GM21786 (cell line): ENCODE measurements at regions not wholly inside any gene's neighbourhood (a gene's known extent, or its start where the extent isn't known, plus 50 kb on each side); places are given as distances from the start of the nearest gene placed in this dataset.

Experiments
- ATAC-seq: cut with Tn5 transposase; IDR thresholded peaks from one replicate; pipeline ENCODE4 v1.9.1; 2021; ENCODE audit not compliant: unreplicated experiment

DNA sequence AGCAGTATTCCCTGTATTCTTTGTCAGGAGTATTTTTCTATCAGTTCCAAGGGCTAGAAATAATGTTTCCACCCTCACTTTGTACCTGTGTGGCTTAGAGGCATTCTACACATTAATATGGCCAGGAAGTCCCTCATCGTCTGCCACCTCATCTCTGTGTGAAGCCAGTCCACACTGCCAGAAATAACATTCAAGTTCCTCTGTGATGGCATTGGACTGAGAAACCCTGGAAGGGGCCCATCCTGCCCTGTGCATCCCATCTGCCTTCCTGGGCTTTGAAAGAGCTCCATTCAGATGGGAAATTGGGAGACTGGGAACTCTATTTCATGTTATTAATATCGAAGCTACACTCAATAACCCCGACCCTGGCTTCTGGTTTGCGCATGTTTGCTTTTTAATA, 497.2 kb upstream of the CDH5 start:
- ATAC-seq, result no peak

DNA sequence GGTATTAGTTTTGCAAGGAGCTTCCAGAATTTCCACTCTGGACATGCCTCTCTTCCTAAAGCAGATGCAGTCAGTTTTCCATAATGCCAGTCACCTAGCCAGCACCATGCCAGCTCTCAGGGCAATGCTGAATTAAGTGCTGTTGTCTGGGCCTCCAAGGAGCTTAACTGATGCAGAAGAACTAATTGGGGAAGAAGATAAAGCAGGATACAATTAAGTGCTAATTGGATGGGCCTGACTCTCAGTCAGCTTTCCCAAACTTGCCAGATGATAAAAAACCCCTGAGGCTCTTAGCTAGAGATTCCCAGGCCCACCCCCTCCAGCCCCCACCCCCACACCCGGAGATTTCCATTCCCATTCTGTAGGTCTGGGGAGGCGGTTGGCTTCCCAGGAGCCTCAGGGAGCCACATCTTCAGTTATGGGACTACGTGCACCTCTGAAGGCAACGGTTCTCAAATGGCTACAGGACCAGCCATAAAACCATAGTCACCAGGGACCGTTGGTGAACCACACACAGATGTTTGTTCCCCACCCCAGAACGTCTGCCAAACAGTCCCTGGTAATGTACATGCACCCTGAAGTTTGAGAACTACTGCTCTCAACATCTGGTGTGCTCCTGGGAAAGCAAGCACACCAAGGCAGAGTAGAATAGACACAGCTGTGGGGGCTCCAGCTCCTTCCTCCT, 499.1 kb upstream of the CDH5 start:
- no peak for ATAC-seq

DNA sequence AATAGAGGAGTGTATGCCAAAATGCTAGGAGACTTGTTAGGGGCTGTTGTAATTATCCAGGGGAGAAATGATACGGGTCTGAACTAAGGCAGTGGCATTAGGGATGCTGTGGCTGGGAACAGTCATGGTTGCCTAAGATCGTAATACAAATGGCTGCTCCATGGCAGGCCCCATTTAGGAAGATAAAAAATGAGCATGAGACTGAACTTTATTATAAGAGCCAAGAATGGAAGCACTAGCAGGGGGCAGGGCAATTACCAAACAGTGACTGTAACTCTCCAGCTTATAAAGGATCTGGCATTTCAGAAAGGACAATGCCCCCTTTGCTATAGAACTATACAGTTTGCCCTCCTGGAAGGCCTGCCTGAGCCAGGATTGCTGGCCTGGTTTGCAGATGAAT, 503.3 kb upstream of the CDH5 start:
- no peak for ATAC-seq

- ATAC-seq, result no peak
Measured at GRCh38 chr16:65861131-65861731, 505.3 kb upstream of the CDH5 start.

- no peak for ATAC-seq
Measured at GRCh38 chr16:65855171-65856145, 511.0 kb upstream of the CDH5 start.

DNA sequence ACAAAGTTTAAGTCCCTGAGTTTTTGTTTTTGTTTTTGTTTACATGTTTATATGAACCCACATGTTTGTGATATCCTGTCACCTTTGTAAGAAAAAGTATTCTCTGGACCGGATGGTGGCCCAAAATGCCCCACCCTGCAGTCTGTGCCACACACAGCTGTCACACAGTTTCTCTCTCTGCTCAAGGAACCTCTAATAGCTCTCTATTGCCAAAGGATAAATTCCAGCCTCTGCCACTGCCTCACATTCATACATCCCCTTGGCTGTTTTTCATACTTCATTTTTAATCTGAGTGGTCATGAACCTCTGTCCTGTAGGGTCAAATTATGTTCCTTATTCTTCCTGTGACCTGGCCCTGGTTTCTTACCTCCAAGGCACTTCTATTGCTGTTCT, 520.3 kb upstream of the CDH5 start:
- ATAC-seq, result no peak

DNA sequence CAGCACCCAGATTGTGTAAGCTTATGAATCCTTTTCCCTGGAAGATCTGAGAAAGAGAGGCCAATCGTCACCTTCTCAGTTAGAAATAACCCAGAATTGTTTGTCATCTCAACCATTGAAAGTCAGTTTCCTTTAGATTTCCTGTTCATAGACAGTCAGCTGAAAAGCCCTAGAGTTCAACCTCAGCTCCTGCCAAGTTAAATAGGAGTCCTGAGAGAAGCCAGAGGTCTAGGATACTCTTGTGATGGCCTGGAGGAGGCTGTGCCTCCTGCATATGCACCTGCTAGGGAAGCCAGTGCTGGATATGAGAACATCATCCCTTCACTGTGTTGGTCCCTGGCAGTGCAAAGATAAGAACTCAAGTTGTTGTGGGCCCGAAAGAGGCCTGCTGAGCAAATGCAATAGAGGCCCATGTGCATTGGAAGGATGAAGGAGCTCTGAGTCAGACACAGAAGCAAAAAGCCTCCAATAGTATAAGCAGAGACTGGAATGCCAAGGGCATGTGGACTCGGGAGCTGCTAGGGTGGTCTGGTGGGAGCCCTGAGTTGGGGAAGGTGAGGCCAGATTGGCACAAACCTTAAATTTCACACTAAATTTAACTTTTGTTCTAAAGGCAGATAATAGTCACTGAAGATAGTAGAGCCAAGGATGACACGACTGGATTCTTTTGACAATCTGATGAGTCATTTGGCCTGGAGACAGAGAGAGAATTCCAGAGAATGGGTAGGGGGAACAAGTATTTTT, 520.9 kb upstream of the CDH5 start:
- ATAC-seq, result no peak

- no peak for ATAC-seq
Measured at GRCh38 chr16:65843941-65844340, 522.5 kb upstream of the CDH5 start.

DNA sequence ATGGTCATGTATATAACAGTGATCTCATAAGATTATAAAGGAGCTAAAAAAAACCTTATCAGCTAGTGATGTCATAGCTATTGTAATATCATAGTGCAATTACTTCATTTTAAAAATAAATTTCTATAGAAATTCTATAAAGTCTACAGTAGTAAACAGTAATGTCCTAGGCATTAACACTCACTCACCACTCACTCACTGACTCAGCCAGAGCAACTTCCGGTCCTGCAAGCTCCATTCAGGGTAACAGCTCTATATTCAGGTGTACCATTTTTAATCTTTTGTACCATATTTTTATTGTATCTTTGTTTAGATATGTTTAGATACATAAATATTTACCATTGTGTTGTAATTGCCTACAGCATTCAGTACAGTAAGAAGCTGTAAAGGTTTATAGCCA, 524.4 kb upstream of the CDH5 start:
- ATAC-seq, result no peak

DNA sequence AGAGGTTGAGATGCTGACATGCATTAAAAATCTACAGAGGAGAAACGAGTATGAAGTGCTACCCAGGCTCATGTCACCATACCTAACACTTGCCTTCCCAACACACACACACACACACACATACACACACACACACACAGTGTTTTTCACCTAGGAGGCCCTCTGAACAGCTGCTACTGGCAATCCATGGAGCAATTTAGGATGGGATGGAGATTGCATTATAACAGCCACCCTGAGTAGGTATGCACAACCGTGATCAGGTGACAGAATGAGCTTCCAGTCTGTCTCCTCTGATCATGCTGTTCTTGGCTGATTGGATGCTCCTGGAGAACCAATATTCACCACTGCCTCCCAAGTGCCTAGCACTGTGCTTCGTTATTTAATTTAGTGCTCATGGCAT, 528.5 kb upstream of the CDH5 start:
- ATAC-seq, result no peak

GRCh38 chr16:65837464-65837863, 529.0 kb upstream of the CDH5 start:
- ATAC-seq, result no peak

GRCh38 chr16:65834688-65835087, 531.8 kb upstream of the CDH5 start:
- ATAC-seq, result no peak

DNA sequence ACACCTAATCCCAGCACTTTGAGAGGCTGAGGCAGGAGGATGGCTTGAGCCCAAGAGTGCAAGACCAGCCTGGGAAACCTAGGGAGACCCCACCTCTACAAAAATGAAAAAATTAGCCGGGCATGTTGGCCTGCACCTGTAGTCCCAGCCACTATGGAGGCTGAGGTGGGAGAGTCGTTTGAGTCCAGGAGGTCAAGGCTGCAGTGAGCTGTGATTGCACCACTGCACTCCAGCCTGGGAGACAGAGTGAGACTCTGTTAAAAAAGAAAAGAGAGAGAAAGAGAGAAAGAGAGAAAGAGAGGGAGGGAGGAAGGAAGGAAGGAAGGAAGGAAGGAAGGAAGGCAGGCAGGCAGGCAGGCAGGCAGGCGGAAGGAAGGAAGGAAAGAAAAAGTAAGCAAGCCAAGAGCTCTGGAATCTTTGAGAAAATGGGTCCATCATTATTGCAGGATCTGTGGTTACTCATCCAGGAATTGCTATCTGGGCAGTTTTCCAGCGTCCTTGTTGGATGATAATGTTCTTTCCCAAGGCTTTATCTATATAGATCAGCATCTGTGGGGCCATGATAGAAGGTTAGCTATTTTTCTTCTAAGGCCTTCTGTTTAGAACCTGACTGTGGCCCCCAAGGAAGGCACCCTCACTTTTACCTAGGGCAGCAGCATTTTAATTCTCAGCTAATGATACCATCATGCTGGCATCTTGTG, 533.2 kb upstream of the CDH5 start:
- ATAC-seq, result no peak

DNA sequence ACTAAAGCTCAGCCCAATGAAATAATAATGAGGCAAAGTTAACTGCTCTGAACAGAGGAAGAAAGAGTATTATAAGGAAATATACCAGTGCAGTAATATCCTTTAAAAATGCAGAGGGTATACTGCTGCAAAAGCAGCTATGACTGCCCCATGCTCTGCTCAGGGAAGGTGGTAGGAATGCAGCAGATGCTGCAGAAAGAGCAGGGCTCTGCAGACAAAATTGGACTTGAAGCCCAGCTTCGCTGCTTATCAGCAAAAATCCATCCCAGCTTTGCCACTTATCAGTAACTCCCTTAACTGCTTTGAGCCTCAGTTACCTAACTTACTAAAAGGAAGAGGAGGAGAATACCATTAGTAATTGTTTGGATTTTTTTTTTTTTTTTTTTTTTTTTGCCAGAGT, 533.8 kb upstream of the CDH5 start:
- ATAC-seq, result no peak

GRCh38 chr16:65831903-65832666, 534.4 kb upstream of the CDH5 start:
- no peak for ATAC-seq

DNA sequence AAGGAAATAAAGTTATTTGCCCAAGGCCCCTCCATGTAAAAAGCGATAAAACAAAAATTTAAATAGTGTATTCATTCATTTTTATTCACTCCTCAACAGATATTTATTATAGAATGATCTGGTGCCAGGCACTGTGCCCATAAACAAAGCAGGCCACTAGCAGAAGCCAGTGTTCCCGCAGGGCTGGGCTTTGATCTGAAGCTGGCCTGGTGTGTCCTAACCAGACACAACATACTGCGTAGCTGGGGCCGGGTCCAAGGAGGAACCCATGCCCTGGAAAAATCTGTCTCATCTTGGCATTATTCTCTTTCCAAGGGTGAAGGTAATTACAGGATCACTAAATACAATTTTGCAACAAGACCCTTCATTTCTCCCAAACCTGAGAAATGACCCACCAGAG, 537.4 kb upstream of the CDH5 start:
- ATAC-seq, result no peak

DNA sequence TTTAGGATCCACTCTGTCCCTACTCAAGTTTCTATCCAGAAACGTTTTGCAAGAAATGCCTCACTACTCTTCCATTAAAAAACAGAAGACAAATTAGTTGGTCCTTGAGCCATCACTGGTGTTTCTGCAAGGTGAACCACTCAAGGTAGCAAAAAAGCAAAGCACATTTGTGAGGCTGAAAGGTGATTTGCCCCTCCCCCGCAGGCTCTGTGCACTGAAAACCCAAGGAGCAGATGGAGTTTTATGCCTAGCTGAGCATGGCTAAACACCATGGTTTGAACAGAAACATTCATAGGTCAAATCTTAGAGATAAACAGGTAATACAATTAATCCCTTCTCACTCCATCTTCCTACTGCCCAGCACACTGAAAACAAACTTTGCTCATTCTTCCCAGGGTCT, 538.2 kb upstream of the CDH5 start:
- ATAC-seq, result no peak

GRCh38 chr16:65827231-65827630, 539.3 kb upstream of the CDH5 start:
- no peak for ATAC-seq

- no peak for ATAC-seq
Measured at GRCh38 chr16:65825191-65825856, 541.2 kb upstream of the CDH5 start.
